ENCODE measurements at regions not wholly inside any gene's neighbourhood (a gene's known extent, or its start where the extent isn't known, plus 50 kb on each side); places are given as distances from the start of the nearest gene placed in this dataset.

- H3K36me3 ChIP-seq: no peaks in the 10 kb centered on the region
- peaks cover 28% of the 10 kb centered on the region for H3K27me3 ChIP-seq (ENCODE audit: low read depth)
- H3K27ac ChIP-seq: no peak overlapping the region
- TF ChIP-seq CTCF (IDR thresholded peaks at IDR 0.05): no peak
- ATAC-seq: no peak
- no peak overlapping the region for H3K4me3 ChIP-seq
- intact Hi-C loops (cut with DNase I): no loop called here
- no peak for DNase-seq
- no peaks in the 10 kb centered on the region for H3K9me3 ChIP-seq
- H3K4me1 ChIP-seq: no peaks in the 10 kb centered on the region
Measured at GRCh38 chr1:4047666-4048065, 147.6 kb upstream of the C1orf174 start.

- no peak for TF ChIP-seq CTCF (IDR thresholded peaks at IDR 0.05)
- H3K27me3 ChIP-seq (ENCODE audit: low read depth): peaks cover 29% of the 10 kb centered on the region
- H3K27ac ChIP-seq: no peak overlapping the region
- intact Hi-C loops (cut with DNase I): no loop called here
- H3K9me3 ChIP-seq: no peaks in the 10 kb centered on the region
- DNase-seq (no peak), ATAC-seq (no peak)
- H3K4me3 ChIP-seq: no peak overlapping the region
- no peaks in the 10 kb centered on the region for H3K4me1 ChIP-seq
- H3K36me3 ChIP-seq: no peaks in the 10 kb centered on the region
Measured at GRCh38 chr1:4048076-4048475, 148.0 kb upstream of the C1orf174 start.

GRCh38 chr1:4048921-4049320 is 148.8 kb upstream of the C1orf174 start:
- Histone ChIP-seq H3K36me3 (no peaks in the 10 kb centered on the region), H3K27ac (no peak overlapping the region), H3K9me3 (no peaks in the 10 kb centered on the region), H3K4me3 (no peak overlapping the region), H3K27me3 (ENCODE audit: low read depth) (peaks cover 32% of the 10 kb centered on the region), H3K4me1 (no peaks in the 10 kb centered on the region)
- ATAC-seq: no peak
- intact Hi-C loops (cut with DNase I): no loop called here
- DNase-seq: no peak
- no peak for TF ChIP-seq CTCF (IDR thresholded peaks at IDR 0.05)

- ATAC-seq: no peak
- intact Hi-C loops (cut with DNase I): no loop called here
- DNase-seq: no peak
- Histone ChIP-seq H3K4me1 (no peaks in the 10 kb centered on the region), H3K27ac (no peak overlapping the region), H3K4me3 (no peak overlapping the region), H3K9me3 (no peaks in the 10 kb centered on the region), H3K36me3 (no peaks in the 10 kb centered on the region), H3K27me3 (ENCODE audit: low read depth) (peaks cover 32% of the 10 kb centered on the region)
- no peak for TF ChIP-seq CTCF (IDR thresholded peaks at IDR 0.05)
Measured at GRCh38 chr1:4050998-4051397, 150.9 kb upstream of the C1orf174 start.

GRCh38 chr1:4052657-4053056 is 152.6 kb upstream of the C1orf174 start:
- no peaks in the 10 kb centered on the region for H3K36me3 ChIP-seq
- intact Hi-C loops (cut with DNase I): no loop called here
- H3K9me3 ChIP-seq: no peaks in the 10 kb centered on the region
- no peaks in the 10 kb centered on the region for H3K4me1 ChIP-seq
- DNase-seq (no peak), ATAC-seq (no peak)
- H3K27me3 ChIP-seq (ENCODE audit: low read depth): peaks cover 30% of the 10 kb centered on the region
- H3K27ac ChIP-seq: no peak overlapping the region
- TF ChIP-seq CTCF (IDR thresholded peaks at IDR 0.05): no peak
- H3K4me3 ChIP-seq: no peak overlapping the region

- H3K4me1 ChIP-seq: no peaks in the 10 kb centered on the region
- DNase-seq (no peak), ATAC-seq (no peak)
- H3K4me3 ChIP-seq: no peak overlapping the region
- H3K27me3 ChIP-seq (ENCODE audit: low read depth): peaks cover 27% of the 10 kb centered on the region
- intact Hi-C loops (cut with DNase I): no loop called here
- TF ChIP-seq CTCF (IDR thresholded peaks at IDR 0.05): no peak
- no peaks in the 10 kb centered on the region for H3K9me3 ChIP-seq
- no peaks in the 10 kb centered on the region for H3K36me3 ChIP-seq
- no peak overlapping the region for H3K27ac ChIP-seq
Measured at GRCh38 chr1:4053160-4053748, 153.2 kb upstream of the C1orf174 start.

Measured in lower lobe of right lung (tissue), 2 donors.